ENCODE measurements at regions not wholly inside any gene's neighbourhood (a gene's known extent, or its start where the extent isn't known, plus 50 kb on each side); places are given as distances from the start of the nearest gene placed in this dataset.

DNA sequence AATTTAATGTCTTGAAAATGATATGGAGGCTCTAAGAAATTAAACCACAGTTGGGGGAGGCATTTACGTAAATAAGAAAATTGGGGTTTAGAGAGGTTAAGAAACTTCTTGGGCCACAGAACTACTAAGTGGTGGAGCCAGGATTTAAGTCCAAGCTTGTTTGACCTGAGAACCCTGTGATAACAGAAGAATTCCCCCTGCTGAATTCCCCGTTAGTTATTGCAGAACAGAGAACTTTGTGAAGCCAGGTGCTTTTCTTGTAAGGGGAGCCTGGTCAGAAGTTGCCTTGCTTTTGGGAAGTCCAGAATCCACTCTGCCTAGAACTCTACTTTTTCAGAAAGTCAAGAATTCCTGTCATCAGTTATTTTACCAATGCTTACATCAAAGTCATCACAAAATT lies 309.3 kb upstream of the SEMA6A start:
- no peak overlapping the region for H2BK120ac ChIP-seq (ENCODE audit: low read depth, low read length, poor library complexity, severe bottlenecking)
- no peaks in the 10 kb centered on the region for H3K23me2 ChIP-seq (ENCODE audit: insufficient read length, low read depth, low read length, poor library complexity, severe bottlenecking)
- no peaks in the 10 kb centered on the region for H3K79me1 ChIP-seq (ENCODE audit: insufficient read depth, low read depth, low read length, poor library complexity, severe bottlenecking)
- H2AK5ac ChIP-seq (ENCODE audit: insufficient read length, low read length), result no peak overlapping the region
- no peak overlapping the region for H3K4ac ChIP-seq (ENCODE audit: low read depth, low read length)
- no peak overlapping the region for H3T11ph ChIP-seq (ENCODE audit: low read length)
- H4K5ac ChIP-seq (ENCODE audit: insufficient read length, low read depth, low read length), result no peak overlapping the region
- DNase-seq, result no peak
- H3K36me3 Mint-ChIP-seq (ENCODE audit: insufficient read depth in 1 of 3, low read depth in 3 of 3), result no peaks in the 10 kb centered on the region
- no peak overlapping the region for H2BK5ac ChIP-seq (ENCODE audit: insufficient read length, low read length)
- no peaks in the 10 kb centered on the region; a peak in 1 of 4 replicates for H3K4me1 Mint-ChIP-seq
- no peaks in the 10 kb centered on the region for H3K79me2 ChIP-seq (ENCODE audit: insufficient read depth, low read length)
- H3K27me3 Mint-ChIP-seq (ENCODE audit: low read depth), result no peaks in the 10 kb centered on the region
- no peak overlapping the region for H4K8ac ChIP-seq (replicated peaks; ENCODE audit: insufficient read length, low read depth, low read length)
- no peak overlapping the region for H3K9ac ChIP-seq (ENCODE audit: extremely low read depth, insufficient read length, low read length)
- H3K4me2 ChIP-seq (ENCODE audit: insufficient read depth, insufficient read length, low read length), result no peak overlapping the region
- H3K4me3 Mint-ChIP-seq, result no peak overlapping the region
- peaks cover 0 to 1% of the 10 kb centered on the region in 2 experiments; a peak in 1 of 5 replicates for H3K9me3 Mint-ChIP-seq
- H3K27ac ChIP-seq (ENCODE audit: insufficient read length, low read depth, low read length), result no peak overlapping the region
- WGBS (ENCODE audit: extremely low coverage, insufficient read length, low lambda C conversion rate), result no CpG with 5 or more reads among the region's 2 CpGs
- no peak overlapping the region for H3K56ac ChIP-seq (ENCODE audit: insufficient read length, low read depth, low read length)
- H4K20me1 ChIP-seq (ENCODE audit: control insufficient read depth, insufficient read depth, insufficient read length), result no peaks in the 10 kb centered on the region
- H3K27ac Mint-ChIP-seq, result no peak overlapping the region
- H3K23ac ChIP-seq (ENCODE audit: insufficient read length, low read depth, low read length), result no peak overlapping the region
- H4K91ac ChIP-seq (ENCODE audit: insufficient read length, low read depth, low read length), result no peak overlapping the region
- H2BK15ac ChIP-seq (ENCODE audit: low read depth, low read length), result no peak overlapping the region
- H3K14ac ChIP-seq (ENCODE audit: insufficient read depth, low read length), result no peak overlapping the region
- no peaks in the 10 kb centered on the region for H3K27me3 ChIP-seq (ENCODE audit: insufficient read depth, low read length)
- H3K9me3 ChIP-seq (ENCODE audit: control insufficient read depth, low read depth, low read length), result no peaks in the 10 kb centered on the region
- no peak overlapping the region for H2BK20ac ChIP-seq (ENCODE audit: low read depth, low read length, poor library complexity, severe bottlenecking)
- no peaks in the 10 kb centered on the region for H3K4me1 ChIP-seq (ENCODE audit: insufficient read depth, low read length)
- TF ChIP-seq, protein P1, sequence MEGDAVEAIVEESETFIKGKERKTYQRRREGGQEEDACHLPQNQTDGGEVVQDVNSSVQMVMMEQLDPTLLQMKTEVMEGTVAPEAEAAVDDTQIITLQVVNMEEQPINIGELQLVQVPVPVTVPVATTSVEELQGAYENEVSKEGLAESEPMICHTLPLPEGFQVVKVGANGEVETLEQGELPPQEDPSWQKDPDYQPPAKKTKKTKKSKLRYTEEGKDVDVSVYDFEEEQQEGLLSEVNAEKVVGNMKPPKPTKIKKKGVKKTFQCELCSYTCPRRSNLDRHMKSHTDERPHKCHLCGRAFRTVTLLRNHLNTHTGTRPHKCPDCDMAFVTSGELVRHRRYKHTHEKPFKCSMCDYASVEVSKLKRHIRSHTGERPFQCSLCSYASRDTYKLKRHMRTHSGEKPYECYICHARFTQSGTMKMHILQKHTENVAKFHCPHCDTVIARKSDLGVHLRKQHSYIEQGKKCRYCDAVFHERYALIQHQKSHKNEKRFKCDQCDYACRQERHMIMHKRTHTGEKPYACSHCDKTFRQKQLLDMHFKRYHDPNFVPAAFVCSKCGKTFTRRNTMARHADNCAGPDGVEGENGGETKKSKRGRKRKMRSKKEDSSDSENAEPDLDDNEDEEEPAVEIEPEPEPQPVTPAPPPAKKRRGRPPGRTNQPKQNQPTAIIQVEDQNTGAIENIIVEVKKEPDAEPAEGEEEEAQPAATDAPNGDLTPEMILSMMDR (conservative IDR thresholded peaks at IDR 0.05), result no peak
- no peak overlapping the region for H2BK12ac ChIP-seq (ENCODE audit: insufficient read length, low read depth, low read length)
- no peak overlapping the region for H2AFZ ChIP-seq (ENCODE audit: low read length)
- no peak overlapping the region for H3K18ac ChIP-seq (ENCODE audit: insufficient read length, low read depth, low read length)
